A673 (cell line): ENCODE measurements at regions not wholly inside any gene's neighbourhood (a gene's known extent, or its start where the extent isn't known, plus 50 kb on each side); places are given as distances from the start of the nearest gene placed in this dataset.

ENCODE experiments used
- CTCF ChIP-seq: fragments of 300-800, 200-600 bp; sonication (generic); conservative IDR thresholded peaks from 2 replicates; pipeline ENCODE4 v1.5.1; 2017; ENCODE audit warnings: low read depth, mild to moderate bottlenecking, antibody characterized with exemption, low read length, moderate library complexity, mixed read lengths
- EZH2 ChIP-seq: fragments of 200-600 bp; sonication (generic); IDR thresholded peaks from 2 replicates; pipeline ENCODE4 v1.6.1; 2017; ENCODE audit warnings: borderline replicate concordance, low read depth, mild to moderate bottlenecking, mixed read lengths, antibody characterized with exemption, low read length; ENCODE audit not compliant: poor library complexity, severe bottlenecking

GRCh38 chr1:70790232-70790923, 257.2 kb downstream of the PTGER3 start:
- no peak for TF ChIP-seq CTCF
- TF ChIP-seq EZH2, result no peak
